Left colon (tissue), 2 donors: ENCODE measurements at regions not wholly inside any gene's neighbourhood (a gene's known extent, or its start where the extent isn't known, plus 50 kb on each side); places are given as distances from the start of the nearest gene placed in this dataset.
A peak's percentile ranks its signal among the peaks of the same experiment; 100 is the strongest.
"Not testable (repeated sequence)": the region's sequence is repeated elsewhere in the genome, so short reads cannot be mapped to it uniquely, and the experiment has no call there.

Experiments
- ATAC-seq: fragments of 200-7000 bp; cut with Tn5 transposase; one replicate; pipeline ENCODE4 v1.9.1; 2020; ENCODE audit warnings: mild to moderate bottlenecking, moderate library complexity
- DNase-seq, 2 donors: peaks; one replicate each; pipeline ENCODE4 v3.0.0-alpha.2; 2020
- intact Hi-C, 2 donors: fragments of 100-400 bp; cut with DNase I in 1 of 2; cut with micrococcal nuclease in 1 of 2; formaldehyde crosslinking; loops; one replicate each; pipeline versions ENCODE4 v1.11.2 to v1.14.0; 2022; cut with DNase I, micrococcal nuclease
- donor health status: DM: no; HTN: no; CAD: no.
- donor health status: DM: yes; HTN: yes; CAD: no.

DNA sequence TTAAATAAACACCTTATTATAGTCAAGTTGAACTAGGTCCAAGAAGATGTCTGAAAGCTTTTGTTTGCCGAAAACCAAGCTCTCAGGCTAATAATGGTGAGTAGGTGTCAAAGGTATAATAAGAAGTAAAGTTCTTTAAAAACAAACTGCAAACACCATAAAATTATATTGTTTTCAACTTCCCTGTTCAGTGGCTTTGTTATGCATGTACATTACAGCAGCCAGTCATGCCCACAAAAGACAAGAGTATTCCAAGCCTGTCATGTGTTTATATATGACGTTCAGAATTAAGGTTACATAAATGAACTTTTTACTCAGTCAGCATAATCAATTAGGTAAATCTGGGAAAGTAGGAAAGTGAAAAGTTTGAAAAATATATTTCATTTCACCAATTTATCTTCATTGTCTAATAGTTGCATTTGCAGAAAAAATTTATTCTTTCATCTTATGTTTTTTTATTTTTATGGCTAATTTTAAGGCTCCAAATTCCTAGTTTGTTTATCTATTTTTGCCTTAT is 928.7 kb upstream of the SOX9 start:
- peak; percentile 96 for ATAC-seq
- intact Hi-C loops: no loop called here
- no peak for DNase-seq

GRCh38 chr17:71192848-71193247 is 928.0 kb upstream of the SOX9 start:
- no peak for ATAC-seq
- no peak for DNase-seq
- intact Hi-C loops: no loop called here

- intact Hi-C loops: no loop called here
- no peak for DNase-seq
Observed at GRCh38 chr17:71200597-71200996, 920.2 kb upstream of the SOX9 start.

GRCh38 chr17:71201639-71202038 is 919.2 kb upstream of the SOX9 start:
- ATAC-seq (no peak), DNase-seq (no peak)
- intact Hi-C loops: no loop called here

More at GRCh38 chr17:71200597-71200996, 920.2 kb upstream of the SOX9 start:
- ATAC-seq: no peak

DNA sequence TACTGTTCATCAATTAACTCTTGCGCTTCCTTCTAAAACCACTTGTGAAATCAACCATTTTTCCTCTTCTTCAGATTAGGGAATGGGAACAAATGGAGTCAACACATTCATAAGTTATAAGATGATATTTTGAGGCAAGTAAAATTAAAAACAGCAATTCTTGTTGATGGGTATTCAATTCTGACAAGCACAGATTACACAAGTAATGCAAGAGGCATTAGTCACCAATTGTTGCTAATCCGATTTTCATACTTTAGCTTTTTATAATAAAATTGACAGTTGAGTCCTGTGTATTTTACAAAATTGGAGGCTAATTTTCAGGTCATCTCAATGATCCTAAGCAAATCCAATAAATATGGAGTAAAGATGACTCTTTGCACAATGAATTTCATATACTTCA is 918.4 kb upstream of the SOX9 start:
- no peak for DNase-seq
- intact Hi-C loops: no loop called here
- ATAC-seq: no peak

- intact Hi-C loops: no loop called here
- ATAC-seq: no peak
- DNase-seq: no peak
Observed at GRCh38 chr17:71203953-71204352, 916.9 kb upstream of the SOX9 start.

DNA sequence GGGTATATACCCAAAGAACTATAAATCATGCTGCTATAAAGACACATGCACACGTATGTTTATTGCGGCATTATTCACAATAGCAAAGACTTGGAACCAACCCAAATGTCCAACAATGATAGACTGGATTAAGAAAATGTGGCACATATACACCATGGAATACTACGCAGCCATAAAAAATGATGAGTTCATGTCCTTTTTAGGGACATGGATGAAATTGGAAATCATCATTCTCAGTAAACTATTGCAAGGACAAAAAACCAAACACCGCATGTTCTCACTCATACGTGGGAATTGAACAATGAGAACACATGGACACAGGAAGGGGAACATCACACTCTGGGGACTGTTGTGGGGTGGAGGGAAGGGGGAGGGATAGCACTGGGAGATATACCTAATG is 914.9 kb upstream of the SOX9 start:
- ATAC-seq, DNase-seq, intact Hi-C loops: not testable (repeated sequence)

DNA sequence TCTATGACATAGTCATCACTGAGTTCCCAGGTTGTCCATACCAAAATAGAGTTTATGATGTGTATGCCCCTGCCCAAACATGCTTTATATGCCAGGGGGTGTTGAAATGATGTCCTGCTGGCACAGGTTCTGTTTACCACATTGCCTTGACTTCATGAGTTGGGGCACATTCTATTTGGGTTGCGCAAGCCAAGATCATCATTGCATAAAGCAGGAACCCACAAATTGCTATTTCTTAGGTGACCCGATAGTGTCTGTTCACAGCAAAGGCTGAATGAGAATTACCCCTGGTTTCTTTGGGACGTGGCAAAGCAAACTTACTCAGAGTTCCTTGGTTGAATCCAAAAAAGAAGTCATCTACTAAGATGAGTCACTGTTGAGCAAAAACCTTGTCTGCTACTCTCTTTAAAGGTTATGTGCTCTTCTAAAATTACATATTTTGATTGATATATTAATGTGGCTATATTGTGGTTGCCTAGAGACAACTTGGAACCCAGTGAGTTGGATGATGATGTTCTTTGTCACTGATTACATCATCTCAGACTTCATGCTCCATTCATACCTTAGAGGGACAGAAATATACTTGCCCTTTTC is 912.6 kb upstream of the SOX9 start:
- ATAC-seq (no peak), DNase-seq (no peak)
- intact Hi-C loops: no loop called here

DNA sequence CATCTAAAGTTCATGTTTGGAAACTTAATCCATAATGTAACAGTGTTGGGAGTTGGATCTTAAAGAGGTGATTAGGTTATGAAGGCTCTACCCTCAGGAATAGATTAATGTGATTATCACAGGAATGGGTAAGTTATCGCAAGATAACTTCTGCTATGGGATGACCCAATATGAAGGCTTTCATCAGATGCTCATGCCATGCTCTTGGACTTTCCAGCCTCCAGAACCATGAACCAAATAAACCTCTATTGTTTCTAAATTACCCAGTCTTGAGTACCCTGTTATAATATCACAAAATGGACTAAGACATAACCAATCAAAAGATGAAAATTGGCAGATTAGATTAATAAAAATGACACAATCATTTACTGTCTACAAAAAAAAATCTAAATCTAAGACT is 906.9 kb upstream of the SOX9 start:
- ATAC-seq: no peak
- intact Hi-C loops: no loop called here

DNA sequence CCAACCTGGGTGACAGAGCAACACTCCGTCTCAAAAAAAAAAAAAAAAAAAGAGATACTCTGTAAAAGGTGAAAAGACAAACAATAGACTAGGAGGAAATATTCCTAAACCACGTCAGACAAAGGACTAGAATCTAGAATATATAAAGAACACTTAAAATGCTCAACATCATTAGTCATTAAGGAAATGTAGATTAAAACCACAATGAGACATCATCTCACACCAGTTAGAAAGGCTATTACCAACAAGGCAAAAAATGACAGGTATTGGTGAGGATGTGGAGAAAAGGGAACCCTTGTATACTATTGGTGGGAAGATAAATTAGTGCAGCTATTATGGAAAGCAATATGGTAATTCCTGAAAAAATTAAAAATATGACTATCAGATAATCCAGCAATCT is 903.1 kb upstream of the SOX9 start:
- ATAC-seq (no peak), DNase-seq (no peak)
- intact Hi-C loops: no loop called here

More for the DNA sequence above, 906.9 kb upstream of the SOX9 start:
- no peak for DNase-seq

GRCh38 chr17:71224824-71225575 is 895.8 kb upstream of the SOX9 start:
- DNase-seq (peak in 1 of 2 donors; percentile 9), ATAC-seq (peak; percentile 70)
- intact Hi-C loops: no loop called here

DNA sequence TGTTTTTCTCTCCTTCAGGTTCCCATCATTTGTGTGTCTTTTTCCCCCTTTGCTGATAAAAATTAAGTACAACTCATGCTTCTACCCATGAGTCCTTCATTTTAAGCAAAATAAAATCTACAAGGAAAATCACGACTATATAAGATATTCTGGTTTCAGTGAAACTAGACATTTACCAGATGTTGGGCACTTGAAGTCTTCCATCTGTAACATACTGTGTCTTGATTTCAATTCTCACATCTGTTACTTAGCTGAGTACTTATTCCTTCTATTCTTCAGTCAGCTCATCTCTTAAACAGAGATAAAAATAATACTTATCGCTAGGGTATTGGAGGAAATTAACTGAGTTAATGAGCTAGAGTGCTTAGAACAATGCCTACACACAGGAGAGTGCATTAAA is 893.0 kb upstream of the SOX9 start:
- ATAC-seq (no peak), DNase-seq (no peak)
- intact Hi-C loops: no loop called here

DNA sequence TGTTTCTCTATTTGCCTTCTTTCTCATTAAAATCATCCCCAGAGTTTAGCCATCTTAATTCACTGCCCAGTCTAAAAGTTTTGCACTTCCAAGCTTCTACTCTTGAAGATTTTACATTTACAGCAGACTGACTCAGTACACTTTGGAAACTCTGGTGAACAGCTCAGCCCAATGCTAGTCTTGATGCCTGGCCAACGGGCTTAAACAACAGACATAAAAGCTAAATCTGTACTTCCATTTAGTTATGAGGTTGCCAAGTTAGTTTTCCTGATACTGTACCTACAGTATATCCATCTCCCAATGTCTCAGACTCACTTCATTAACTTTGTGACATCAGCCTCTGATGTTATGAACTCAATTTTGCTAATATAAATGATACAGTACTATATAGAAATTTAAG is 891.8 kb upstream of the SOX9 start:
- DNase-seq: no peak
- intact Hi-C loops: no loop called here
- no peak for ATAC-seq

- no peak for ATAC-seq
- intact Hi-C loops: no loop called here
- DNase-seq: no peak
Observed at GRCh38 chr17:71232801-71233559, 887.8 kb upstream of the SOX9 start.

- intact Hi-C loops: no loop called here
- ATAC-seq (no peak), DNase-seq (no peak)
Observed at GRCh38 chr17:71234349-71234748, 886.5 kb upstream of the SOX9 start.

DNA sequence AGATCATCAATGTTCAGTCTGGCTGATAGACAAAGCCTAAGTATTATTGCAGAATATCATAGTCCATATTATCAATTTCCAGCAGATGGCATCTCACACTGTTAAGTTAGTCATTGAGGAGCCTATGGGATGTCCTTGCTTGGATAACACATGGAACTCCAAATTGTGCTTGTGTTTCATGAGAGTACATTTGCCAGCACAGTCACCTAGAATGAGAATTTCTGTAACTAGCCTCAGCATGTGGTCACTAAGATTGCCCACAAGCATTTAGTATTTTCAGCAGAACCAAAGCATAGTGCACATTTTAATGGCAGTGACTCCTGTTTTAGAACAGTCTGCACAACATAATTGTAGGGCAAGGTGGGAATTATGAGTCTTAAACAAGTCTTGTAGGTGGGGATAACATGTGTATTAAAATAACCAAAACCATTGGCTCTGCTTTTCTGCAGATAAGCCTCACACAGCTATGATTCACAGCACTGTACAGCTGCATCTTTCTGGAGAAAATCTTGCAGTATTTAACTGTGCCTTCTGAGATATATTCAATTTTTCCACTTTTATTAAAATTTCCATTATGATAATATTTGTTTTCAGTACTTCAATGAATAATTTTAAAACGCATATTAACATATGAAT is 882.8 kb upstream of the SOX9 start:
- DNase-seq: no peak
- peak; percentile 63 for ATAC-seq
- intact Hi-C loops: no loop called here

DNA sequence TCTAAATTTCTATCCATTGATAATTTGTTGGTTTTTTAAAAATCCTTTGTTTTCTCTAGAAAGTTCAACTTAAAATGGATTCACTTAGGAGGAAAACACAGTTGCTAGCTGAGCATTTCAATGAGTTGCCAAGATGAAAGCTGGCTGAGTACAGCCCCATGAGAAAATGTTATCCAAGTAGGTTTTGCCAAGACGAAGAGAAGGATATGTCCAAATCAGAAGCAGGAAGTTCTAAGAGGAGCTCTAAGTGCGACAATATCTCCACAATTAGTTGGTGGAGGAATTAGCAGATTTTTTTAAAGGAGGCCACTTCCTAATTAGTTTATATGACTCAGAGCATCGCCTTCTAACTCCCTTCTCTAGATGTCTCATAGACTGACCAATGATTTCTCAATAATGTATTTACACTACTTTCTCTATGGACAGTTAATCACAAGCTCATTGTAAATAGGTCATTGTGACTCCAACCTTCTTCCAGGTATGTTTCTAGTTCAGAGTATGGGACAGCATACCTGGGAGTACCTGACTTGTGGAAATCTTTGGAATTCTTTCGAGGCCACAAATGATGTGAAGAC is 873.3 kb upstream of the SOX9 start:
- intact Hi-C loops: no loop called here
- ATAC-seq (no peak), DNase-seq (no peak)

DNA sequence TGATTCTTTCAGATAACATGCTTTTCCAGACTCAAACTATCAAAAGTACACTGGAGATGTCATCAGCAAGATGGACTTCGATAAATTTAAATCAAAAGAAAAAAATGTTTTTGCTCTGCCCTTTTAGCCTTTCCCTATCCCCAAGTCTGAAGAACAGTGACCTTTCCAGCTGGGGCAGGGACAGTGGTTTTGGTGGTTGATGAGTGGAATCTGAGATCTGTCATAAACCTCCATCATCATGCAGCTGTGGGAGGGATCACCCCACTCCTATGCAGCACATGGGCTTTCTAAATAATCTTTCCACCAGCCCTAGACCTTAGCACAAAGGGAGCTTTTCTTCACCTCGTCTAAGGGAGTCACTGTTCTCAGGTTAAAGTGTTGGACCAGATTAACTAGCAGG is 869.5 kb upstream of the SOX9 start:
- ATAC-seq (no peak), DNase-seq (no peak)
- intact Hi-C loops: no loop called here

DNA sequence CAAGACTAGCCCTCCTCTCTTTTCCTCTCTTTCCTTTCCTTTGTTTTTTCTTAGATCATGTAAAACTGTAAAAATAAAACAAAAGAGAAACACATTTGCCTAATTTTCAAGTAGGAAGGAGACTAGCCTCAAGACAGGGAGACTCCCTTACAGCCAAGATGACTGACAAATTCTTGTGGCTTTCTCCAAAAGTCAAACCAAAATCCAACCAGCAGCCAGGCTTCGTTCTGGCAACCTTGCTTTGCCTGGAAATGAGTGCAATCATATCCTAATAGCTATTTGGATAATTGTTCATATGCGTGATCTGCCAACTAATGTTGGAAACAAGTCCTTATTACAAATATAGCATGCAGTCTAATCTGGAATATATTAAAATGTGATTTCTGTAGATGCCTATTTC is 868.9 kb upstream of the SOX9 start:
- ATAC-seq (no peak), DNase-seq (no peak)
- intact Hi-C loops: no loop called here
